ENCODE measurements at regions not wholly inside any gene's neighbourhood (a gene's known extent, or its start where the extent isn't known, plus 50 kb on each side); places are given as distances from the start of the nearest gene placed in this dataset.

DNA sequence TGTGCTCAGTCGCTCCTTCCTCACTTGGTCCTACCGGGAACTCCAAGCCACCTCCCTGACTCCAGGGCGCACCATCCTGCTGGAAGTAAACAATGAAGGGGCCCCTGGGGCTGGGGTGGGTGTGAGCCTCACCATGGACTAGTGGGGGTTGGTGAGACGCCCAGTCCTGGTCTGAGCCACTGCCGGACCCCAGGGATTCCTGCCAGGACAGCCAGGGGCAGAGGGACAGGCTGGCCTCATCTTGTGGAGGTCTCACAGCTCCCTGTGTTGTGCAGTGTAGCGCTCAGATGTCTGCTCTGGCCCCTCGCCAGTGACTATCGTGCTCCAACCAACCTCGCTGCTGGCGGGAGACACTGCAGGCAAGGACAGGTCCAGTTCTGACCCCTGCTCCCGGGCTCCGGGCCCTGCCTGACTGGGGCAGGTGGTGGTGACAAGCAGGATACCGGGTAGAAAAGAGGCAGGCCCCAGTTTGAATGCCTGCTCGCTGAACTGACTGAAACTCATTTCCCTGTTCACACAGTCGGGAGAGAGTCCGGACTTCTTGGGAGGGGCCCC is 1021.4 kb downstream of the BRD1 start:
- no peak for DNase-seq

DNA sequence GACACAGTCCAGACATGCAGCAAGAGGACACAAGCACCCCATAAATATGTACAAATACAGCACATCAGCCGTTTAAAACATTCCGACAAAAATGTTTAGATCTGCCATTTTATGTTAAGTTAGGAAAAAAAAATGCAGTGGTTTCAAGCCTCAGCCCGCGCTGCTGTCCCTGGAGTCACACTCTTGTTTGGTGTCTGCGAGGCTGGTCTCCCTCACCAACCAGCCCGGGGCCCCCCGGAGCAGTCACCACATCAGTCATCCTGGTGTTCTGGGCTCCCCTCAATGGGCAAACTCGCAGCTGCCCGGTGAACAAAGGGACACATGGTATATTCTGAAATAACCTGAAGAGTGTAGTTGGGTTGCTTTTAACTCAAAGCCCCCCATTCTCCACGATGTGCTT is 1022.2 kb downstream of the BRD1 start:
- DNase-seq = no peak

DNA sequence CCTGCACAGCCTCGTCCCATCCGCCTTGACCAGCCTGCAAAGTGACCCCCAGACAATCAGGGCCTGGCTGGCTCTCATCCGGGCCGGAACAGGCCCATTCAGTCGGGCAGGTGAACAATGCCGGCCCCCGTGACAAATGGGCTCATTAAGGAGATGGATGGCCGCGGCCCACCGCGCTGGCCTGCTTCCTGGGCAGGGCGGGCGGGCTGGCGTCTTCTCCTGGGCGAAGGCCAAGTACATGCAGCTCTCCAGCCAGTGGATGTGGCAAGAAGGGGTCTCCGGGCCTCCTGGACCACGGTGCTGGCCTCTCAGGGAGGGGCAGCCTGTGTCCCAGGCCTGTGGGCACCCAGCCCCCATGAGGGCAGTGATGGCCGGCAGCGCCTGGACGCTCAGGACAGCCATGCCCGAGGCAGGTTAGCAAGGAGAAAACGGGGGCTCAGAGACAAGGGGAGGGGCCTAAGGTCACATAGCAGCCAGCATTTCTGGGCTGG is 1022.8 kb downstream of the BRD1 start:
- no peak for DNase-seq

DNA sequence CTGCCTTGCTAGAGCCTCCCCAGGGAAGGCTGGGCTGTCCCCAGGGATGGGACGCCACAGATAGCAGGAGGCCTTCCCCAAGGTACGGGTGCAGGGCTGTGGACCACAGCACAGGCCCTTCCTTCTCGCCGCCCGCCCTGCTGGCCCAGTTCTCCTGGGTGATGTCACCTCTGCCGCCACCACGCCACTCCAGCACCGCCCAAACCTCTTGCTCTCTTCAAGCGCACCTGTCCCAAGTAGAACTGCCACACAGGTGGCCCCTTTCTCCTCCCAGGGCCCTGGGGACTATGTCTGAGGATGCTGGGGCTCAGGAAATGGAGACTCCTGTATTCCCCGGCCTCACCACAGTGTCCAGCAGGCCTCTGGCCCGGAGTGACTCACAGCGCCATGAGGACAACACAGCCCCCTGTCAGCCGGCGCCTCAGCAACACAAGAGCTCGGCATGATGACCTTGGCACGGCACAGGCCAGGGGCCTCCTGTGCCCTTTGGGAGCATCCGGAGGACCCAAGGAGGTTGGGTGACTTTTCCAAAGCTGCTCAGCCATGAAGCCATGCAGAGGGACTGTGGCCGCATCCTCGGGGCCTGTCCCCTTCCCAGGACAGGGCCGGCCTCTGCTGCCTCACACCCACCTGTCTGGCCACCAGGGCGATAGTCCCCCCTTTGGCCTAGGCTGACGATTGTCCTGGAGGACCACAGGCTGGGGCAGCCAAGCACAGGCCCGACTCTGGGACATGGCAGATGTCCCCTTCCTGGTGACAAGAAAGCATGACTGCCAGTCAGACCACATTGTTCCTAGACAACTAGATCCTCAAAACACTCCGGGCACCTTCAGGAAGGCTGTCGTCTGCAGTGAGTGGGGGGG is 1023.5 kb downstream of the BRD1 start:
- no peak for DNase-seq

DNA sequence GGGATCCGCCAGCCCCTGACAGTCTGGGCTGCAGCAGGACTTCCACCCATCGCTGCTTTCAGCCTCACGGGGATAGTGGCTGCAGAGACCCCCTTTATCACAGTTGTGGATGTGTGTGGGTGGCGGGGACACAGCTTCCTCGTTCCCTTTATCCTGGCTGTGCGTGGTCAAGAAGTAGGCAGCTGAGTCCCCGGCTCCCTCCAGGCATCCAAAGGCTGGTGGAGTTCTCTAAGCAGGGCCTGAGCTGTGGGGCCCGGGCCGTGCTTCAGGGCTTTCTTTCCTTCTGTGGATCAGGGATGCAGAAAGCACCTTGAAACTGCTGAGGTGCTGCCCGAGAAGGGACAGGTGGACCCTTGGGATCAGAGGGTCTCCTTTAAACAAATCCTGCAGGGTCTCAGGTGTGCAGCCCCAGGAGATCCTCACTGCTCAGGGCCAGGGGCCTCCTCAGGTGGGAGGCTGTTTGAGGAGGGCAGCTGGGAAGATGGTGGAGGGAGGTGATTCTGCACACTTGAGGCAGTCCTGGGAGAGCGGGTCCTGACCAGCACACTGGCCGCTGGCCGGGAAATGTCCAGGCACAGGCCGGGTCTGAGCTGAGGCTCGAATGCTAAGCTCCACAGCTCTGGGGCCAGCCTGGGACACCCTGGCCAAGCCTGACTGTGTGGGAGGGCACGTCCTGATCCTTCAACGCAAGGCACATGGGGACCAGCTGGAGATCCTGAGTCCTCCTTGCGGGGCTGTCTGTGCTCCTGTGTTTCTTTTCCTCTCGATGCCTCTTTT is 1024.3 kb downstream of the BRD1 start:
- DNase-seq = no peak

DNA sequence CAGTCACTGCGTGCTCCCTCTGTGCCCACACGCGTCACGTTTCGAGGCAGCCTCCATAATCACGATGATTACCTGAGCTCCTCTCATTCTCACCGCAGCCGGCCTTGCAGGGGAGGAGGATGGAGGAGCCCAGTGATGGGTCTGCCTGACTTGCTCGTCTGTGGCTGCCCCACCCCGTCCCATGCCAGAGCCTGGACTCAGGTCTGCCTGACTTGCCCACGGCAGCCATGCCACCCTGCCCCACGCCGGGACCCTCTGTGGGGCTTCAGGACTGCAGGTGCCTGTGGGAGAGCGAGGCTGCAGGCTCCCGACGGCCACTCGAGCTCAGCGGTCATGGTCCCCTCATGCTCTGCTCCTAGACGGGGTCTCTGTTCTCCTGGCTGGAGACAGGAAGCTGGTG is 1025.1 kb downstream of the BRD1 start:
- DNase-seq = no peak

DNA sequence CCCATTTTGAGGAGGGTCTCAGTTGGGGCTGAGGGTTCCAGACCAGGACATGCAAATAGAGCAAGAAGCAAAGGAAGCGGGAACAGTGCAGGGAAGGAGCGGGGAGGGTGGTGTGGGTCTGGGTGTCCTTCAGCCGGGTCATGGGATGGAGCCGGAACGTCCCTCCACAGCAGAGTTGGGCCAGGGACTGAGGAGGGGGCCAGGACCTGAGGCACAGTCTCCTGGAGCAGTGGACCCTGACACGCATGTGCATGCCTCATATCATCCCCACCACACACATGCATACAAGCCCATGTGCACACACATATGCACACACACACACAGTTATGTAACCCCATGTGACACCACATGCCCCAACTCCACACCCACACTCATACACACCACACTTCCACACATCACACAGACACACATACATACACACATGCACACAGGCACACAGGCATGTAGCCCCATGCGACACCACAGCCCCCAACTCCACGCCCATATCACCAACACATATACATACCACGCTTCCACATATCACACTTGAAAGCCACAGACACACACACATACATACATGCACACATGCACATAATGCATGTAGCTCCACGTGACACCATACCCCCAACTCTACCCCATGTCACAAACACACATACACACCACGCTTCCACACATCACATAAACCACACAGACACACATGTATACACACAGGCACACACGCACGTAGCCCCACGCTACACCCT is 1026.6 kb downstream of the BRD1 start:
- no peak for DNase-seq

DNA sequence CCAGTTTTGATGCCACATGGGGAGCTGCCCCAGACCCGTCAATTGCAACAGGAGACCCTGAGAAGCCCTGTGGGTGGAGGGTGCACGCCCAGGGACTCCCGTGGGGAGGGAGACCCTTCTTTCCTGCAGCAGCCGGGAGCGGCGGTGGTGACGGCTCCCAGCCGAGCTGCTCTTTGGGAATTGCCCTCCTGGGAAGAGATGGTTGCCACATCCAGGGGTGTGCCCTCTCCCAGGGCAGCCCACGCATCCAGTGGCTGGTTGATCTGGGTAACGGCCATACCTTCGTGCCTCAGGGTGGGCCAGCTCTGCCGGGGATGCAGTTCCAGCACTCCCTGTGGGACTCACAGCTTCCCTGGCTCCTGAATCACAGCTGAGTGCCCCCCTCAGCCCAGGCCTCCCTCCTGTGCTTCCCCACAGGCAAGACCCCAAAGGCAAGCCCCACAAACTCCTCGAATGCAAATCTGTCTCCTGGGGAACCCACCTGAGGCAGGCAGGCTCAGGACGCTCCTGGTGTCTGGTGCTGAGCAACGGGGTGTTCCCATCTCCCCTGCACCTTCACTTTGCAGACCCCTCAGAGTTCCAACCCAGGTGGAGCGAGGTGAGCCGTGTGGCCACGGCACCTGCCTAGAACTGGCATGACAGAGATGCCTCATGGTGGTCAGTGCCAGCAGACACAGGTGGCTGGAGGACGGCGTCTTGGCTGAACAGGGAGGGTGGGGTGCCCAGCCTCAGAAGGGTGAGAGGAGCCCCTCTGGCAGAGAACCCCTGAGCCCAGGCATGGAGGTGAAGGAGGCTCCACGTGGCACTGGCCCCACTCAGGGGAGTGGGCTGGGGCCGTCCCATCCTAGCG is 1027.4 kb downstream of the BRD1 start:
- DNase-seq = no peak

DNA sequence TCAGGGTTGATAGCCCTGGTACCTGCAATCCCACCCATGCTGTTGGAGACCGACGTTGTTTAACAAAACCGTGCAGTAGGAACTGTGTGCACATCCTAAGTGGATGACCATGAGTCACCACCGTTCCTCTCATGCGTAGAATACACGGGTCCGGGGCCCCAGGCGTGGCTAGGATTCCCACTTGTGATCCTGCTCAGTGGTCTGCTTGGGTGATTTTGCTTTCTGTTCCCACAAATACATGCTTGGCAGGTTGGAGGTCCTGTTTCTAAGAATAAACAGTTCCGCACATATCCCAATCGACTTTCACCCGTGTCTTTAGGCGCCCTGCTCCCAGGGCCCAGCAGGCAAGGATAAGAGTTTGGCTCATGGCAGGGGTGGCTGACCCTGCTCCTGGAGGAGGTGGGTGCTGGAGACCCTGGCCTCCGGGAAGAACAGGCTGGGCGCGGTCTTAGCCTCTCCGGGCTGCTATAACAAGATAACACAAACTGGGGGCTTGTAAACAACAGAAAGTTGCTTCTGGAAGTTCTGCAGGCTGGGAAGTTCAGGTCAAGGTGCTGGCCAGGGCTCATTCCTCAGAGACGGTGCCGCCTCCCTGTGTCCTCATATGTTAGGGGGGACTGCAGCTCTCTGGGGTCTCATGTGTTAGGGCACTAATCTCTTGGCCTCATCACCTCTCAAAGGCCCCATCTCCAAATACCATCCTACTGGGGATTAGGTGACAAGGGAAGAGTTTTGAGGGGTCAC is 1028.3 kb downstream of the BRD1 start:
- DNase-seq = no peak

DNA sequence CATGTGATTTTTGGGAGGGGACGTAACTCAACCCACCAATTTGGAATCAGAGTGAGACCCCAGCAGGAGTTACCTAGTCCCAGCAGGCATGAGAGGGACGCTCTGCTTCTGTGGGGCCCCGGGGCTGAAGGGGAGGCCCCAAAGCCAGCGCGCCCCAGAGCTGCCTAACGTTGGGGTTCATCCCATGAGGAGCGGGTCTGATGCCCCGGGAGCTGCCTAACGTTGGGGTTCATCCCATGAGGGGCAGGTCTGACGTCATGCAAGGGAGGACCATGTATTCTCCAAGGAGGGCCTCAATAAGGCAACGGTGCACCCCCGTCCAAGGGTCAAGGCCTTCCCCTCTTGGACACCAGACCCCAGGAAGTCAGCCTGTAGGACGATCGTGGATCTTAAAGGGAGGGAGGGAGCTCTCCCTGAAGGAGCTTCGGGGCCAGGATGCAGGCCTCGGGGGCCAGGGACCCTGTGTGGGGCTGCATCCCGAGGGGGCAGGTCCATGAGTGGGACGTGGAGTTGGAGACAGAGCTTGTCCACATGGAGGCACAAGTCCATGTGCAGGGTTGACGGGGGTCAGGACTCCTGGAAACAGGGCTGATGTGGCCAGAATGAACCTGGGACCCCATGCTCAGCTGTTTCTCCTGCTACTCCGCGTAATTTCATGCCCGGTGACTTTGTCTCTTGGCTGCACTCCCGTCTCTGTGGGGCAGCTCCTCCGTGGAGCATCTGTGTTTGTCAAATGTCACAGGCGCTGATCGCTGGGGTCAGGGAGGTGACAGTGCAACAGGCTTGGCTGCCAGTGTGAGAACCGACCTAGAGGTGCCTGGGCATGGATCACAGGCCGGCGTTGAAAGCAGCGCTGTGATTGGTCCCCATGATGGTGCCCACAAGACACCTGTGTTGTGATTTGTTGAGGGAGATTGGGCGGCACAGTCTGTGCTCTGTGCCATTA is 1029.1 kb downstream of the BRD1 start:
- no peak for DNase-seq

DNA sequence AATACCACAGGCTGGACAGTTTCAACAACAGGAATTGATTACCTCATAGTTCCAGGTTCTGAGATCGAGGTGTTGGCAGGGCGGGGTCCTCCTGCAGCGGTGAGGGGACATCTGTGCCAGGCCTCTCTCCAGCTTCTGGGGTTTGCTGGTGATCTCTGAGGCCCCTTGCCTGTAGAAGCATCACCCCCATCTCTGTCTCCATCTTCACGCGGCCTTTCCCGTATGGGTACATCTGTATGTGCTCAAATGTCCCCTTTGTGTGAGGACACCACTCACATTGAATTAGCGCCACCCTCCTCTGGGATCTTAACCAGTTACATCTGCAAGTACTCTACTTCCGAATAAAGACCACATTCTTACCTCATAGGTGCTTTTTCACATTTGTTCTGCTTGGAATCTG is 1029.9 kb downstream of the BRD1 start:
- no peak for DNase-seq

DNA sequence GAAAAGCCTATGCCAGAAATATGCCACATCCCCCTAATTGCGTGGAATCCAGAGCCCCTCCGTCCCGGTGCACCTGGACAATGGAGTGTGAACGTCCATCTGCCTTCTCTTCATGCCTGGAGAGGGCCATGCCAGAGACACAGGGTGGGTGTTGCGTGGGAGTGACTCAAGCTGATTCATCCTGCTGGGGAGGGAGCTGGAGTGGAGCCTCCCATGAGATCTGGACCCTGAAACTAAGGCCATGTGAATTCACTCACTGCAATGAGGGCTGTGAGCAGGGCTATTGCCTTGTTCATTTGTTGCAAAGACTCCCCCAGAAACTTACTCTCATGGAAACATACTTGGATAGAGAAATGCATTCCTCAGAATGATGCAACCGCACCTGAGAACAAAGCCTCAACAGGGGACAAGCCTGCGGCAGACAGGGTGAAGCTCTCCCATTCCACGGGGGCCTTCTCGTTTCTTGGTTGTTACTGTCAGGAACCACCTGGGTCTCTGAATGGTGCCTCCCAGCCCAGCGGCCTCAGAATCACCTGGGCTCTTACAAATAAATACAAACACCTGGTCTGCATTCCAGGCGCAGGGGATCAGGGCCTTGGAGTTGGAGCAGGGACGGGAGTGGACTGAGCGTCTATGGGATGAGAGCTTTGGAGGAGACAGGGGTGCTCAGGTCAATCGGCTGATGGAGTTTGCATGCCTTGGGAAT is 1031.2 kb downstream of the BRD1 start:
- DNase-seq = no peak

DNA sequence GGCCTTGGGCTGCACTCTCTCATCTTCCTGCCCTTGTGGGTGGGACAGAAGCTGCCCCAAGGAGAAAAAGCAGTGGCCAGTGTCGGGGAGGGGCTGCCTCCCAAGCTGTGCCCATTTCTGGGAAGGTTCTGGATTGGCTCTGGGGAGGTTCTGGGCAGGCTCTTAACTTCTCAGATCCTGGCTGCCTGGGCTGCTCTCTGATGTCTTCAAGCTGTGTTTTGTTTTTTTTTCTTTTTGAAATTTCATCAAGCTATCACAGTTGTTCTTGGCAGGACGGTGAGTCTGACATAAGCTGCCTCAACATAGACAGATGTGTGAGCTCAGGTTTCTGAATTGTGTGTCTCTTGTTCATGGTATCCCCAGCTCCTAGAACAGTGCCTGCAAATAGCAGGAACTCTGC is 1032.0 kb downstream of the BRD1 start:
- DNase-seq = no peak

DNA sequence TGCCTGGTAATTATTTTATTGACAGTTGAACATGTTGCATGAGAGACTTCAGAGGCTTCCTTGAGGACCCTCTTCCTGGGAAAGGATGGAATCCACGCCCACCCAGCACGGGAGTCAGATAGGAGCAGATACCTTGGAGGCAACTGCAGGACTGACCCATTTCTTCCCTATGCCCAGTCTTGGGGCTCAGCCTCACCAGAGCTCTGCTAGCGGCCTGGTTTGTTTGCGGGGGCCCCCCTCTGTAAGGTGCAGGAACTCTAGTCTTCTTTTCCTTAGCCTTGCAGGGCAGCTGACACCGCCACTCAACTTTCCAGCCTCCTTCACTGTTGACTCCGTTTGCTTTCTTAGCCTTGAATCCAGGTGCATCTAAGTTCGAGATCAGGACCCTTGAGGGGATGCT is 1032.8 kb downstream of the BRD1 start:
- DNase-seq = no peak

DNA sequence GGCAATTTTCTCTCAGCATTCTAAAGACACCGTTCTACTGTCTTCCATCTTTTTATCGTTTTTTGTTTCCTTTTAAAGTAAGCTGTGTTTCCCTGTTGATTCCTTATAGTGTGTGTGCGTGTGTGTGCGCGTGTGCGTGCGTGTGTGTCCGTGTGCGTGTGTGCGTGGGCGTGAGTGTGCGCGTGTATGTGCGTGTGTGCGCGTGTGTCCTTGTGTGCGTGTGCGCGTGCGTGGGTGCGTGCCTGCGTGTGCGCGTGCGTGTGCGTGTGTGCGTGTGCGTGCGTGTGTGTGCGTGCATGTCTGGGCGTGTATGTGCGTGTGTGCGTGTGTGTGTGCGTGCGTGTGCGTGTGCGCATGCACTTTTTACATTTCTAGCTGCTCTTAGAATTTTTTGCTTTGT is 1033.7 kb downstream of the BRD1 start:
- no peak for DNase-seq

DNA sequence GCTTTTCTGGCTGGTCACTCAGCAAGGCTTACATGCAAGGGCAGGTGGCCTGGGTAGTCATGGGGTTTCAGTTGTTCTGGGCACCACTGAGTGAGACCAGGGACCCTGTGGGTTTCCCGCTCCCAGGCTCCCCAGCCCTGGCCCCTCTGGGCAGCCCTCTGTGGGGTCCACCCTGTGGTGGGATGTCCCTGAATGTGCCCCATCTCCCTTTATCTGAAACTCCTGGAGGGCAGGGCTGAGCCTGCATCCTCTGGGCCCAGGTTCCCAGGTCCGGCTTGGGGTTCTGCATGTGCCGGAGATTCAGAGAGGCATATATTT is 1041.0 kb downstream of the BRD1 start:
- no peak for DNase-seq

DNA sequence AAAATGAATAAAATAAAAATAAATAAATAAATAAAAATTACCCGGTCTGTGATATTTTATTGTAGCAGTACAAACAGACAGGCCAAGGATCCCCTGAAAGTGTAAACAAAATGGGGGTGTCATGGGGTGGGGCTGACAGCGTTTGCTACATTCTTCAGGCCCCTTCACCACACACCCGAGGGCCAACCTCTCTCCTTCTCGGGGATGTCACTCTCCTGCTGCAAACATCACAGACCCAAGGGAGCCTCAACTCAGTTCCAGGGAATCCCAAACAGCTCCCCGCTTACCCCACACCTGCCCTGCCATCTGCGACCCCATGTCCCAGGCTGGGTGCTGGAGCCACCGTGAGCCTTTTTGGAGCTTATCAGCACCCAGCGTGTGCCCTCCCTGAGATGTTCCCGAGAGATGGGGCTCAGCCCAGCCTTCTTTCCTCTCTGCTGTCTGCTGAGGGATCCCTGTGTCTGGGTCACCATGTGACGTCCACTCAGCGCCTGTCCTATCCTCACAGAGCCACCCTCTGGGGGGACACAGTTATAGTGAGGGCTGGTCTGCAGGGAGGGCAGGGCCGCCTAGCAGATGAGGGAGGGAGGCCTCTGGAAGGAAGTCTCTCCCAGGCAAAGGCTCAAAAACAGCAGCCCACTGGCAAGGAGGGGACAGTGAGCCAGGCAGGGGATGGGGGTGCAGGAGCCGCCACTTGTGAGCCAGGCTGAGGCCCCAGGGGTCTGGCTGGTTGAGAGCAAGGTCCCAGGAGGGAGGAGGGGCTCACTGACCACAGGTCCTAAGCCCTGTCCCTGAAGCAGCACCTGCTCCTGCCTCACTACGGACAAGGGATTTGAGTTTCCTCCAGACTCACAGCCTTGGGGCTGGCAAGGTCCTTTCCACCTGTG is 1041.6 kb downstream of the BRD1 start:
- no peak for DNase-seq

DNA sequence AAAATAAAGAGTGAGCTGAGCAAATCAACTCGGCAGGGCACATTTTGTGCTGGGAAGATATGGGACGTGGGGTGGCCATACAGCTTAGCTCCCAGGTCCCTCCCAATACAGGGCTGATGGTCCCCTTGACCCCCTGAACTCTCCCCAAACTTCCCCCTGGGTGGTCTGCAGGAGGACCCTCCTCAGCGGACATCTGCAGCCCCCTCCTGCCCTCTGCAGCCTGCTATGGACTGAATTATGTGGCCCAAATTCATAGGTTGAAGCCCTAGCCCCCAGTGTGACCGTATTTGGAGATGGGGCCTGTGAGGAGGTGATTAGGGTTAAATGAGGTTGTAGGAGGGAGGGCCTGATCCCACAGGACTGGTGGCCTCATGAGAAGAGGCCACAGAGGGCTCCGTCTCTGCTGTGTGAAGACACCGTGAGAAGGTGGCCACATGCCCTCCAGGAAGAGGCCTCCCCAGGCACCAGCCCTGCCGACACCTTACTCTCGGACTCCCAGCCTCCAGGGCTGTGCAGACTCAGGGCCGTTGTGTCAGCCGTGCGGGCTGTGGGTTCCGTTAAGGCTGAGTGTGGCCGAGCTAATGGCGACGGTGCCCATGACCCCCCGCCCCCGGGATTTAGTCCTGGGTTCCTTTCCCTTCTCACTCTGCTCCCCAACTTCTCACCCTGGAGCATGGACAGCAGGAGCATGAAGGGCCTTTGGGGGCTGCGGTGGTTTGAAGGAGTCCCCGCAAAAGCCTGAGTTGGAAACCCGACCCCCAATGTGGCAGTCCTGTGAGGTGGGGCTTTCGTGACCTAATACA is 1042.8 kb downstream of the BRD1 start:
- no peak for DNase-seq

Measured in stimulated activated CD4-positive, alpha-beta T cell treated with anti-CD3 and anti-CD28 coated beads, Interleukin-12 subunit alpha, Interleukin-12 subunit beta, amount 100 ng/mL, for 4 hours (primary cell).